GM21528 (cell line): ENCODE measurements at regions not wholly inside any gene's neighbourhood (a gene's known extent, or its start where the extent isn't known, plus 50 kb on each side); places are given as distances from the start of the nearest gene placed in this dataset.

Experiments
- ATAC-seq: cut with Tn5 transposase; IDR thresholded peaks from one replicate; pipeline ENCODE4 v1.9.1; 2021; ENCODE audit warnings: mild to moderate bottlenecking, moderate library complexity; ENCODE audit not compliant: unreplicated experiment, low FRiP score

DNA sequence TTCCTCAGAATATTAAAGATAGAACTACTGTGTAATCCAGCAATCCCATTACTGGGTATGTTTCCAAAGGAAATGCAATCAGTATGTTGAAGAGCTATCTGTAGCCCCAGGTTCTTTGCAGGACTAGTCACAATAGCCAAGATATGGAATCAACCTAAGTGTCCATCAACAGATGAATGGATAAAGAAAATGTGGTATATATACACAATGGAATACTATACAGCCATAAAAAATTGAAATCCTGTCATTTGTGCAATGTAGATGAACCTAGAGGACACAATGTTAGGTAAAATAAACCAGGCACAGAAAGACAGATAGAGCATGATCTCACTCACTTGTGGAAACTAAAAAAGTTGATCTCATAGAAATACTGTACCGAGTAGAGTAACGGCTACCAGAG, 306.0 kb upstream of the MARCKS start:
- no peak for ATAC-seq

DNA sequence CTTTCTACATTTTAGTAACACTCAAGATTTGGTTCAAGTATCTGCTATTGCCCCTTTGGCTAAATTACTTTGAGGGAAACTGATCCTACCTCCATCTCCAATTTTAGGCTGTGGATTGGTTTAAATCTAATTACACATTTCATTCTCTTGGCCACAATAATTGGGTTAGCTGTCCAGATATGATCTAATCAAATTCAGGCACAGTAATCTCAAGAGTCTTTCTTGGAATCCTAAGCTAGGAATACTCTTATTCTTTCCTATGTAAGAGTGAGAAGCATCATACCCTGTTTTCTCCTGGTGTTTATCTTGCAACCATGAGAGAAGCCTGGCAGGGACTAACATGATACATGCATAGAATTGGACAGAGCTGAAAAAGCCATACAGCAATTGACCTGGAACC, 300.4 kb upstream of the MARCKS start:
- no peak for ATAC-seq

DNA sequence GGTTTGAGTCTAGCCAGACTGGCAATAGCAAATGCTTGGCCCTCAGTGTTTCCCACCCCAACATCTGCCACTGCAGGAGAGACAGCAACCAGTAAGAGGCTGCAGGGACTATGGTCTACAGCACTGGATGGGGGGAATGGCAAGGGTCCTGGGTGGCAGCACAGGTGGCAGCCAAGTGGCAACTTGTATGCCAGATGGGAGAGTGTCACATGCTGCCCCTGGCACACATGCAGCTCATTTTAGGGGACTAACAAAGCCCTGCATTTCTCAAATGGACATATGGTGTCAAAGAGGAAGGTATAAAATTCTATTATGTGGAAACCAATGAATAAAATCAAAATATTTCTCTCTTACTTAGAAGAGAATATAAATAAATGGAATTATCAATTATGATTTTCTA, 298.7 kb upstream of the MARCKS start:
- no peak for ATAC-seq

DNA sequence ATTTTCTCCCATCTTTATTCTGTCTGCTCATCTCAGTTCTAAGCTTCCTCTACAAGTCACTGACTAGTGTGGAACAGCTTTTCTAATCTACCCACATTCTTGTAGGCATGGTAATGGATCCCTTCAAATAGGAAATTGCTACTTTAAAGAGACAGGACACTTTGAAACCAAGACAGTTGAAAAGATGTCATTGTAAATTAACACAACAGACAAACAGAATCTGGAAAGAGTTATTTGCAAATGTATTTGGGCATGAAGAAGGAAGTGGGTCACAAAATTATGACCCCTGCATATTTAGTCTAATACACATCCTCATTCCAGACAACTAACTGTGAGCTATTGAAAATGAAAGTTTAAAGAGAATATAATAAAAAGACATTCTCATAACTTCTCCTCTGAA, 298.2 kb upstream of the MARCKS start:
- no peak for ATAC-seq

DNA sequence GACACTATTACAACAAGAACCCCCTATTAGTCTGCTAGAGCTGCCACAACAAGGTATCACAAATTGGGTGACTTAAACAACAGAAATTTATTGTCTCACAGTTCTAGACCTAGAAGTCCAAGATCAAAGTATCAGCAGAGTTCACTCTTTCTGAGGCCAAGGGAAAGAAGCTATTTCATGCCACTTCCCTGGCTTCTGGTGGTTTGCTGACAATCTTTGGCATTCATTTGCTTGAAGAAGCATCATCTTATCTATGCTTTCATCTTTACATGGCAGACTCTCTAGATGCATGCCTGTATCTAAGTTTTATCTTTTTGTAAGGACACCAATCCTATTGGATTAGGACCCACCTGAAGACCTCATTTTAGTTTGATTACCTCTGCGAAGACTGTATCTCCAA, 296.8 kb upstream of the MARCKS start:
- no peak for ATAC-seq

DNA sequence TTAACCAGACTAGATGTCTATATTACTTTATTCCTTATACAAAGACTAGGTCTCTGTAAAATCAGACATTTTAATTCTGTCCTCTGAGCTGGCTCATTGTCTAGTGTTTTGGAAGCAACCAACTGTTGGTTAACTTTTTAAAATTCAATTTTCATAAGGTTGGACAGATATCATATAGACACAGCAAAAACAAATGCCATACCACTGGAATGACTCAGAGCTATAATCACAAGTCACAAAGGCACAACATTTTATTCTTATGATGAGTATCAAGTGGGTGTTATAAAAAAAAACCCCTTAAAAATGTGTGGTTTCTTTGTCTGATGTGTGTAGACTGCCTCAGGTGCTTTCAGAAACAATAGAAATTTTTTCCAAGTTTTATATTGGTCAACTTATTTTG, 296.2 kb upstream of the MARCKS start:
- ATAC-seq: no peak

DNA sequence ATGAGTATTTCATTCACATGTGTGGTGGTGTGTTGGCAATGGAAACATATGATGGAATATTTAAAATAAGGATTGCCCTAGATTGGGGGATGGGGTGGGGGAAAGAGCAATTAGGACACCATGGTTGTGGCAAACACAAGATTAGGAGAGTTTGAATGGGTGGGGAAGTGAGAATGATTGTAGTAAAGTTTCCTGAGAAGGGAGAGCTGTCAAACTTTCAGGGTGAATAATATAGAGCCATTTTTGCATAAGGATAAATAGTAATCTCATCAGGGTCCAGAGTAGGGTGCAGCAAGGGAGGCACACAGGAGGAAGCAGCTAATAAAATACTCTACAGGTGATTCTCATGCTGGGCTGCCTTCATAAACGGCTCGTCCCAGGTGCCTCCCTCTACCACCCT, 294.9 kb upstream of the MARCKS start:
- ATAC-seq: no peak

DNA sequence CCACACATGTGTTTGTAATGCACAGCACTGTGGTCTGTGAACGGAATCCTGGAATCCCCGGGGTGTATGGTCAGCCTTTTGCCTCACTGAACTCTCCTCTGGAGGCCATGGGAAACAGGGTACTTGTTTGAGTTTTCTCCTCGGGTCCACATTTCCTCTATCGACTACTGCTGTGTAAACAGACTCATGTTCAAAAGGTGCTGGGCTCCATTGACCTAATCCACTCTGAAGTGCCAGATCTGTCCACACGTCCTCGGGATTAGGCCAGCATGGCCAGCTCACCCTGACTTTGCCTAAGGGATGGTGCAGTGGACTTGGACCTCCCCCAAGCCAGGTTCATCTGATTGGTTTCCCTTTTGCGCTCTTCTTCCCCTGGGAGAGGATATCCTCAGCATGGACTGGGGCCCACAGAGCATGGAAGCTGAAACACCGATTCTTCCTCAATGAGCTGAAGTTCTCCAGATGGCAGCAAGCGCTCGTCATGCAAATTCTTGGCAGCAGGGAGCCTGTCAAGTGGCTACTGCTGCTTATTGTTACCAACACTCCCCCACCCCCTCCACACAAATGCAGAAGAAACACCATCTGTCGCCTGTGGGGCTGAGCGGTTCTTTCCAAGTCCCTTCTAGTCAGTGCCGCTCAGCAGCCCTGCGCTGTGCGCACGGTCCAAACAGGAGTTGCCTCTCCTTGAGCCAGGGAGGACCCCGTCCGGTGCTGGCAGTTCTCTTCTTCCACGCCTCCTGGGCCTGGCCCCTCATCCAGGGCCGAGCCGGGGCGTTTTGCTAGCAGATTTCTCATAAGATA, 292.6 kb upstream of the MARCKS start:
- ATAC-seq: no peak

DNA sequence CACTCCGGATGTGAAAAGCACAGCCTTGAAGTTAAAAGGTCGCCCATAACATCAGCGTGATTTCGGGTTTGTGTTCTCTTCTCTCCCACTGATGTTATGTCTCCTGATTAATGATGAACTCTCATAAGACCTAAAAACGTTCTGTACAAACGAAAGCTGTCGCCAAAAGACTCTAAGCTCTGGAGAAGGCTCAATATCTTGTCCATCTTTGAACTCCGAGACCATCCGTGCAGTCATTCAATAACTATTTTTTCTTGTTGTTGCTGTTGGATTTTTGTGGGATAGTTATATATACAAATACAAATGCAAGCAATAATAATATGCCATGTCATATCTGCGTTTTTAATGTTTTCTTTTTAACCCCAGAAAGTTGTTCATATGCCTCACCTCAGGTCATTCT, 291.8 kb upstream of the MARCKS start:
- no peak for ATAC-seq

DNA sequence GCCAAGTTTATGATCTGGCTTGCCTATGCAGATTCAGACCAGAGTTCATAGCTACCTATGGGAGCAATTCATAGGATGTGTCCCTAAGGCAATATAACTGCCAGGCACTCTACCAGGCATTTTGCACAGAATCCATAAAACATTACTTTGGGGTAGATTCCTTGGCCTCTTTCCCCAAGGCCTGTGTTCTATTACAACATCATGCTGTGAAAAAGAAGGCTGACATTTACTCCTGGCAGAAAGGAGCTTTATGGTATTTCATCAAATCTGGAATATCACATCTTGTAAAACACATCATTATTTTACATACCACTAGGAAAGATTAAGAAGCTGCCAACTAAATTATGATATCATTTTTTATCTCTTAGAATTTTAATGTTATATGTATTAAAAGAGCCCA, 287.0 kb upstream of the MARCKS start:
- no peak for ATAC-seq

DNA sequence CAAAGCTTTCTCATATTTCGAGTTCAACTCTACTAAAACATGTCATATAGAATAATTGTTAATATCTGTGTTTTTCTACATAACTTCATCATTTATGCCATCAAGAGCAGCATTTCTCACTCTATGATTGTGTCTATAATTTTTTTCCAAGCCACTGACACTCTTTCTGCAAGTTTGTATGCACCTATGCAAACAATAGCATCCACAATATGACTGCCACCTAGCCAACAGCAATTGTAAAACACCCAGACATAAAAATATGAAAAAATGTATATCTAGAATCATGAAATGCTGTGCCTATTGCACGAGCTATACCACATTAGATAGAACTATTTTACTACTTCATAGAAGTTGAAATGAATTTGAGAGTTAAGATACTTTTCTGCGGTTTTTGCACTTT, 286.5 kb upstream of the MARCKS start:
- ATAC-seq: no peak

DNA sequence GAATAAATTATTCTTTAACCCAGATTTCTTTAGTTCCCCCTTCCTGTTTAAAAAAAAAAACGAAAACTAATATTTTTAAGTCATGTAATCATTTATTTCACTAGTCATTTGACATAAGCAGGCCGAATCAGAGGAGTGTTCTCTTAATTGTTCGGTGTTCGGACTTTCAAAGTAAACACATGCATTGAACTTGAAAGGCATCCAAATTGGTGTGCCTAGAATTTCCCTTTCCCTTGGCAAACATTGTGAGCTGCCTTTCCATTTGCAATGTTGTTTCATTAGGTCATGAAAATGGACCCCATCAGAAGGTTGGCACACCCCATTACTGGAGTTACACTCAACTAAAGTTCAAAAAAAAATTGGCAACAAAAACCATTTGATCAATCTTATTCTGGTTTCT, 283.0 kb upstream of the MARCKS start:
- no peak for ATAC-seq

DNA sequence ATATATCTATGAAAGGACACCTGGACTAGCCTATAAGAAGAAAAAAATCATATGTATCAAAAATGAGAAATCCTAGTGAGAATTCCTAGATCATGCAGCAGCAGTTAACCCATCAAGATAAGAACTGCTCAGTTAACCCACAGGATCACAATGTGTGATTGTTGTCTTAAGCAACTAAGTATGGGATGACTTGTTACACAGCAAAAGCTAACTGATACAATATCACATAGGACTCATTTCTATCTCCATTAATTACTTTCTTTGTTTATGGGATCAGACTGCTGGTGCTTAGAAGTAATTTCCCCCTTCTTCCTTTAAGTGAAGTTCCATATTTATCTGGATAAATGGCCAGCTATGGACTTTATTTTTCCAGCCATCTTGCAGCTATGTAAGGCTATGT, 280.8 kb upstream of the MARCKS start:
- no peak for ATAC-seq

DNA sequence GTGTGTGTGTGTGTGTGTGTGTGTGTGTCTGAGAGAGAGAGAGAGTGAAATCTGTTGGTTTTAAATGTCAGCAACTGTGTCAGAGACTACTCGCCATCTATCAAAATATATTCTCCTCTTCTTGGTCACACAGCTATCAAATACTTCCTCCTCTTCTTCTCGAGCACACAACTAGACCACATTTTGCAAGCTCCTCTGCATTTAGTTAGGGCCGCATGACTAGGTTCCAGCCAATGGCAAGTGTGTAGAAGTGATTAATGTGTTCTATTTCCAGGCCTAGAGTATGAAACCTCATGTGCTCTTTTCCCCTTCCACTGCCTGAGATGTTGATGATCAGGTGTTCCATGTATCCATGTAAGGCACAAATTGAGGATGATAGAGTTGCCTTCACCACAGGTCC, 278.5 kb upstream of the MARCKS start:
- ATAC-seq: no peak

DNA sequence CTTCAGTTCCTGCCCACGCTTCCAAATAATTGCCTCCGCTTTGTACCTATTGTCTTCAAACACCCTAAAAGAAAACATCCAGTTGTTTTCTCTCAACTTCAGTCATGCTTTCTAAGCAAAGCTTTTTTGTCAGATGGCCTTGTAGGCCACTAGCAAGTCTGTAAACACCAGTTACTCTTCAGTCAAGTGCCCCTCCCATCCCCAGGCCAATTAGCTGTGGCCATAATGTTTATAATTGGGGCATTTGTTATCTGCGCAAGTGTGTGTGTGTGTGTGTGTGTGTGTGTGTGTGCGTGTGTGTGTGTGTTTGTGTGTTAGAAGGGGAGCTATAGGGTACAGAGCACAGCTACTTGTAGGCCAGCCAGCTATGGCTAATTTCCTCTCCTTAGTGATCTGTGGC, 272.4 kb upstream of the MARCKS start:
- ATAC-seq: no peak

DNA sequence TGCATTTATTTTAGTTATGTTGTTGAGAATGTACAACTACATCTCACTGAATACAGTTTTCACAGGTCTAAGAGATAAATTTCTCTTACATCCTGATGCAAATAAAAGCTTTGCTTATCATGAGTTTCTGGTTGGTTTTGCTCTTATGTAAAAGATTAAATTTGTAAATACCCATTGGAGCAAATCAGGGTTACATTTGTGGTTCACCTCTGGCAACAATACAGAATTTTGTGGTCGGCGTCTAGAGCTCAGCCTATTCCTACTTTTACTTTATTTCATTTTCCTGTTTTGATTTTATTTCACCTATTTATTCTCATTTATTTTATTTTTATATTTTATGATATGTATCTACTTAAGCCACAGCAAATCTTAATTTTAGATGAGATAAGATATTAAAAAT, 271.9 kb upstream of the MARCKS start:
- no peak for ATAC-seq

DNA sequence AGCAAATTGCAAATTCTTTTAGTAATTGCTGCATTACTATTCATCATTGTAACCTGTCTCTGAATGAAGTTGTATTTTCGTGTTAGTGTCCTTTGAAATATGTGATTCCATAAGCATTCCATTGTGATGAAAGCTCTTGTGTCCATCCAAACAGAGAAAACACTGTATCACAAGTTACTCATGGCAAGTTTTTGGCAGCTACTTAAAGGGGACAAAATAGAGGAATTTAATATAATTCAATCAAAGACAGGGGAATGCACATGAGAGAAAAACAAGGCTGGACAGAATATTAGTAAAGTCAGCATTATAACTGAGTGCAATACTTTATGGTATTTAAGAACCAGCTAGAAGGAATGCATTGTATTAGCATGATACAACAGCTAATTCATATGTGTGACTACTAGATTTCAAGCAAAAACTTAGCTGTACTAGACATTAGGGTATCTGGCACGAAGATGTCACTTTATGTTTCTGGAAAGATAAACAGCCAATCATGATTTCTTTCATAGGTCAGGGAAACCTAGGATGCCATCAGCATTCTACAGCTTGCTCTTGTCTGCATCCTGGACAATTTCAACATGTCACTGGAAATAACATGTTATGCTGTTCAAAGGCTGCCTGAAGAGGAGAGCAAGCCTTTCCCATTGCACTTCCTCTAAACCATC, 270.6 kb upstream of the MARCKS start:
- ATAC-seq: no peak

DNA sequence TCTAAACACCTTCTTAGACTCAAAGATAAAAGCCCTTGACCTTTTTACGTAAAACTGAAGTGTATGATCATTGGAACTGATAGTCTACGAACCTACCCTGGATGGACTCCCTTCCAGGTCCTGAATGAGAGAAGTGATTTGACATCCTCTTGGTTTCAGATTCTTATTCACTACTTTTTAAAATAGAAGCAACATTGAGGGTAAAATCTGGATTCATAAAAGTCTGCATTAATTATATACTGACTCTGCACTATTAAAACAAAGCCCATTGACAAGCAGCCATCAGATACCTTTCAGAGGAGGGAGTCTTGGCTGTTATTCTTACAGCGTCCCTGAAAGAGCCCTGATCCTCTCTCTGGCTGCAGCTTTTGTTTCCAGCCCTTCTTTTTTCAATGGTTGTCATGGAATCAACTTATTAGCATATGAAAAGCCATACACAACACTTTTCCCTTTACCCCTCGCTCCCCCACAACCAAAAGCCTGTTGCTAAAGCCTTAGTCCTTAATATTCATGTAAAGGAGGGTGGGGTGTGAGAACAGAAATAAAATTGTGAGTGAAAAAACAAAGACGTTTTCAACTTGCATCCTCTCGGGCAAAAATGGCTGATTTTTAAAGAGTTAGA, 270.0 kb upstream of the MARCKS start:
- ATAC-seq: no peak

DNA sequence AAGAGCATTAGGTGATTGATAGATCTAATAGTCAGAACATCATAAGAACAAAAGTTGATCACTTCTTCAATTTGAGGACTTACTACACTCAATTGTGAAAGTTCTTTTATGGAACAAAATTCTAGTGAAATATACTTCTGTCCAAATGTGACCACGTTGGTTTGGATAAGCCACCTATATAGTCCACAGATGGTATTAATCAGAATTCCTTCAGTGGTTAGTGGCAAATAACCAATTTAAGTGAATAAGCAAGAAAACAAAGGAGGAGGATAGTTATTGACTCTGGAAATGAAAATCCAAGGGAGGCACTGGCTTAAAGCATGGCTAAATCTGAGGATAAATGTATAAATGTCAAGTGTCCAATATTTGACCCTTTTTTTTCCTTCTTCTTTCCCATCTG, 268.5 kb upstream of the MARCKS start:
- no peak for ATAC-seq

DNA sequence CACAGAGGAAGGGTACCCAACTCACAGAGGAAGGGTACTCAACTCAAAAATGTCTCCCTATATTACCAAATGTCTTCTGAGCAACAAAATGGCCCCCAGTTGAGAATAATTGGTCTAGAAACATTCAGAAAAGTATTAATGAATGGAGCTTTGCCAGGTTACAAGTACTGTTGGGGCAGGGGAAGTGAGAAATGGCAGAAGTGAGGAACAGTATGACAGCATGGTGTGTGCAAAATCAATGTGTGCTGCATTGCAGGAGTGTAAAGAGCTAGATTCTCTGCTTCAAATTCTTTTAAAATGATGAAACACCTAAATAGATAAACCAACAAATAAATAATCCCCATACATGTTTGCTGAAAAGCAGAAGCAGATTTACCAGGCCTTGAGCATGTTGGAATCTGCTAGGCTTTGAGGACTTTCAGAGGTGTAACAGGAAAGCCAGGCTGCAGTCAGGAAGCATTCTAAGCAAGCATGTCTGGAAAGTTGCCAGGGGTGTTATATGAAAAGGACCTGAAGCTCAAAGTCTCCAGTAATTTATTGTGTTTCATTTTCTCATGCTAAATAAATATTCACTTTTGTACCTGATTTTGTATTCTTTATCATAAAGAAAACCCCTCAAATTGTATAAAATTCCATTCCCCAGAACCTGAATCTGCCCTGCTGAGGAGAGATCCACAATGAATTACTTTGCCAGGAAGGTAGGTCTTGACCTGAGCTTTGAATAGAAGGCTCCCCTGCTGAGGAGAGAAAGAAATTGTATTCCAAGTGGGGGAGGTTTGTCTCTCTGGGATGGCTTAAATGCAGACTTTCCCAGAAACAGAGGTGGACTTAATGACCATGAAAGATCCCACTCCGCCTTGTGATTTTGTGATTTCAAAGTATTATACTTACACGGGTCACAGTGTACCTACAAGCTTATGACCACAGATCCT, 265.0 kb upstream of the MARCKS start:
- ATAC-seq: peak; percentile 66

DNA sequence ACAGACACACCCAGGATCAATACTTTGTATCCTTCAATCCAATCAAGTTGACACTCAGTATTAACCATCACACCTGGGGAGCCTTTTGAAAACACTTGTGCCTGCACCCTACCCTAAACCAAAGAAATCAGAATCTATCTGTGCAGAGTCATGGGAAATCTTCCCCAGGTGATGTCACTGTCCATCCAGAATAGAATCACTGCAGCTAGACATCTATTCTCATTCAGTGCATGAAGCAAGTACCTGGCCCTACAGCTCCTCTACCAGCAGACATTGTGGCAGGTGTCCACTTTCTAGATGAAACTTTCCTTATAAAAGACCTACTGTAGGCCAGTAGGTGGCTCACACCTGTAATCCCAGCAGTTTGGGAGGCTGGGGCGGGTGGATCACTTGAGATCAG, 262.4 kb upstream of the MARCKS start:
- ATAC-seq: no peak
